Lower lobe of right lung (tissue), 2 donors: ENCODE measurements at regions not wholly inside any gene's neighbourhood (a gene's known extent, or its start where the extent isn't known, plus 50 kb on each side); places are given as distances from the start of the nearest gene placed in this dataset.

Experiments
- ATAC-seq, 2 donors: fragments of 200-7000 bp; cut with Tn5 transposase; one replicate each; pipeline ENCODE4 v1.9.1; 2020 to 2022; ENCODE audit warnings: mild to moderate bottlenecking in 2 of 2, moderate library complexity in 2 of 2
- DNase-seq: peaks from one replicate; pipeline ENCODE4 v3.0.0-alpha.2; 2020
- H3K27ac ChIP-seq: fragments of 200-600 bp; one replicate; pipeline ENCODE4 v1.8.0; 2022
- H3K27me3 ChIP-seq: fragments of 200-600 bp; one replicate; pipeline ENCODE4 v1.8.0; 2022; ENCODE audit warnings: low read depth
- H3K36me3 ChIP-seq: fragments of 200-600 bp; one replicate; pipeline ENCODE4 v1.8.0; 2022; ENCODE audit warnings: mild to moderate bottlenecking
- H3K4me1 ChIP-seq: fragments of 200-600 bp; one replicate; pipeline ENCODE4 v1.8.0; 2022
- H3K4me3 ChIP-seq: fragments of 200-600 bp; one replicate; pipeline ENCODE4 v1.8.0; 2022; ENCODE audit warnings: mild to moderate bottlenecking
- H3K9me3 ChIP-seq: fragments of 200-600 bp; one replicate; pipeline ENCODE4 v1.8.0; 2022
- CTCF ChIP-seq: fragments of 200-600 bp; IDR thresholded peaks from one replicate; pipeline ENCODE4 v1.8.0; 2022; ENCODE audit warnings: antibody characterized with exemption, mild to moderate bottlenecking
- intact Hi-C: fragments of 100-400 bp; cut with DNase I; formaldehyde crosslinking; loops from one replicate; pipeline ENCODE4 v1.11.0; 2022
- donor health status: DM: no; HTN: yes; CAD: no; lungs with severe emphysema.

- intact Hi-C loops: no loop called here
- ATAC-seq (no peak), DNase-seq (no peak)
- H3K36me3 ChIP-seq: no peaks in the 10 kb centered on the region
- no peak for TF ChIP-seq CTCF
- H3K4me3 ChIP-seq: no peak overlapping the region
- no peaks in the 10 kb centered on the region for H3K27me3 ChIP-seq
- no peak overlapping the region for H3K27ac ChIP-seq
- no peaks in the 10 kb centered on the region for H3K9me3 ChIP-seq
- H3K4me1 ChIP-seq: no peaks in the 10 kb centered on the region
Observed at GRCh38 chr6:62740596-62740995, 454.6 kb upstream of the KHDRBS2 start.

GRCh38 chr6:62740171-62740570 lies 454.1 kb upstream of the KHDRBS2 start:
- TF ChIP-seq CTCF: no peak
- no peaks in the 10 kb centered on the region for H3K9me3 ChIP-seq
- H3K36me3 ChIP-seq: no peaks in the 10 kb centered on the region
- H3K4me1 ChIP-seq: no peaks in the 10 kb centered on the region
- intact Hi-C loops: no loop called here
- ATAC-seq (peak; percentile 26 to 32), DNase-seq (no peak)
- no peaks in the 10 kb centered on the region for H3K27me3 ChIP-seq
- no peak overlapping the region for H3K27ac ChIP-seq
- no peak overlapping the region for H3K4me3 ChIP-seq

- TF ChIP-seq CTCF: no peak
- DNase-seq (no peak), ATAC-seq (no peak)
- no peaks in the 10 kb centered on the region for H3K36me3 ChIP-seq
- intact Hi-C loops: no loop called here
- H3K4me3 ChIP-seq: no peak overlapping the region
- no peaks in the 10 kb centered on the region for H3K9me3 ChIP-seq
- H3K27ac ChIP-seq: no peak overlapping the region
- H3K4me1 ChIP-seq: no peaks in the 10 kb centered on the region
- no peaks in the 10 kb centered on the region for H3K27me3 ChIP-seq
Observed at GRCh38 chr6:62737792-62738191, 451.8 kb upstream of the KHDRBS2 start.

GRCh38 chr6:62721408-62721807 lies 435.4 kb upstream of the KHDRBS2 start:
- Histone ChIP-seq H3K4me3 (no peak overlapping the region), H3K4me1 (no peaks in the 10 kb centered on the region), H3K9me3 (peaks cover 9% of the 10 kb centered on the region), H3K36me3 (no peaks in the 10 kb centered on the region), H3K27me3 (no peaks in the 10 kb centered on the region), H3K27ac (no peak overlapping the region)
- no peak for DNase-seq
- no peak for ATAC-seq
- intact Hi-C loops: no loop called here
- no peak for TF ChIP-seq CTCF

GRCh38 chr6:62716719-62717118 lies 430.7 kb upstream of the KHDRBS2 start:
- no peak overlapping the region for H3K4me3 ChIP-seq
- H3K4me1 ChIP-seq: no peaks in the 10 kb centered on the region
- DNase-seq: no peak
- H3K36me3 ChIP-seq: no peaks in the 10 kb centered on the region
- no peak for TF ChIP-seq CTCF
- no peaks in the 10 kb centered on the region for H3K27me3 ChIP-seq
- no peak overlapping the region for H3K27ac ChIP-seq
- intact Hi-C loops: no loop called here
- no peak for ATAC-seq
- H3K9me3 ChIP-seq: no peaks in the 10 kb centered on the region

GRCh38 chr6:62714112-62714511 lies 428.1 kb upstream of the KHDRBS2 start:
- no peaks in the 10 kb centered on the region for H3K27me3 ChIP-seq
- H3K9me3 ChIP-seq: no peaks in the 10 kb centered on the region
- ATAC-seq (no peak), DNase-seq (no peak)
- no peaks in the 10 kb centered on the region for H3K4me1 ChIP-seq
- no peak for TF ChIP-seq CTCF
- no peaks in the 10 kb centered on the region for H3K36me3 ChIP-seq
- H3K4me3 ChIP-seq: no peak overlapping the region
- intact Hi-C loops: no loop called here
- H3K27ac ChIP-seq: no peak overlapping the region
